ENCODE measurements at regions not wholly inside any gene's neighbourhood (a gene's known extent, or its start where the extent isn't known, plus 50 kb on each side); places are given as distances from the start of the nearest gene placed in this dataset.
"Not testable (repeated sequence)": the region's sequence is repeated elsewhere in the genome, so short reads cannot be mapped to it uniquely, and the experiment has no call there.

DNA sequence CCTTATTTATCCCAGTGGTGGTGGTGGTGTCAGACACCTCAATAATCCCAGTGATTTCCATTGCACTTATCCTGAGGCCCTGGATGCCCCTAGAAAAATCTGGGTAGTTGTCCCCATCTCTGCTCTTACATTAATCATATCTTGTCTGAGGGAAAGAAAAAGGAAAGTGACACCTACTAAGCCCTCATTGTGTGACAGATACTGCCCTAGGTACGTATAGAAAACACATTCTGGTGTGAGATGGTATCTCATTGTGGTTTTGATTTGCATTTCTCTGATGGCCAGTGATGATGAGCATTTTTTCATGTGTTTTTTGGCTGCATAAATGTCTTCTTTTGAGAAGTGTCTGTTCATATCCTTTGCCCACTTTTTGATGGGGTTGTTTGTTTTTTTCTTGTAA is 162.6 kb upstream of the JADE1 start:
- not testable (repeated sequence) for DNase-seq

DNA sequence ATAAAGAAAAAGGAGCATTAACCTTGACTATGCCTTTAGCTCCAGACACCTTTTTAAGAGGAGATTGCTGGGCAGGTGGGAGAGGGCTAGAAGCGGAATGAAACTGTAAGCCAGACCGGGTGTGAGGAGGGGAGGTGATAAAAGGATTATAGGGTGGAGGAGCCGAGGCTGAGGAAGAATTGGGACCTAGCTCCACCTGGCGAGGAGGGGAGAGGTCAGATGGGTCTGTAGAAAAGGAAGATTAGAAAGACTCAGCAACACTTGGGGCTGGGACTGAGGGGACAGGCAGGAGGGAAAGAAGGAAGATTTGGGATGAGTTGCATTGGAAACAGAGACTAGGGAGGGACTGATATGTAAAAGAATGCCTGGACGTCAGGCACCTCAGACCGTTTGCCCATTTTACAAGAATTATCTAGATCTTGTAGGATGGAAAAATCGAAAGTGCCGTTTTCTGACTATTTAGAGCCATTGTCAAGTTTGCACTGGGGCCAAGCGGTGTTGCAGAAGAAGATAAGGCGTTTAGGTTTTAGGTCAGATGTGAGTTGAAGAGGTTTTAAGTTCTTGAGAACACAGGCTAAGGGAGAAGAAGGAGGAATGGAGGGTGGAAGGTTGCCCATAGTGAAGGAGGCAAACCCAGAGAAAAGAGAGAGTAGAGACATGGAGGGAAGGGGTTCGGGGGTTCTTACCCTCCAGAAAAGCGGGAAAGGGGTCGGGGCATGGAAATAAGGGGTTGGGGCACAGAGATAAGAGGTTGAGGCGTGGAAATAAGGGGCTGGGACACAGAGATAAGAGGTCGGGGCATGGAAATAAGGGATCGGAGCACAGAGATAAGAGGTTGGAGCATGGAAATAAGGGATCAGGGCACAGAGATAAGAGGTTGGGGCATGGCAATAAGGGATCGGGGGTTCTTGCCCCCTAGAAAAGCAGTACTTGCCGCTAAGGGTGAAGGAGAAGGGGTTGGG is 164.5 kb upstream of the JADE1 start:
- not testable (repeated sequence) for DNase-seq

DNA sequence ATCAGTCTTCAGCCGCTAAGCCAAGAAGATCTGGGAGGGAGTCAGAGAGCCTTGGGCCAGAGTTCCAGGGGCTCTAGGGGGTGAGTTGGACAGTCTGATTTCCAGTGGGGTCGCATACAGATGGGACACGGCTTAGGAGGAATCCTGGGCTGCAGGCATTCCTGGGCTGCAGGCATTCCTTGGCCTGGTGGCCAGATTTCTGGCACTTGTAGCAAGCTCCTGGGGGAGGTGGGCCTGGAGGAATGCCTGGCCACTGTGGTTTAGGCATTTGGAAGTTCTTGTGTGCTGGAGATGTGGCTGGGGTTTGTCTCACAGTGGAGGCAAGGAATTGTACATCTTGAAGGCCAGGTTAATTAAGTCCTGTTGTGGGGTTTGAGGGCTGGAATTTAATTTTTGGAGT is 165.4 kb upstream of the JADE1 start:
- DNase-seq, result not testable (repeated sequence)

DNA sequence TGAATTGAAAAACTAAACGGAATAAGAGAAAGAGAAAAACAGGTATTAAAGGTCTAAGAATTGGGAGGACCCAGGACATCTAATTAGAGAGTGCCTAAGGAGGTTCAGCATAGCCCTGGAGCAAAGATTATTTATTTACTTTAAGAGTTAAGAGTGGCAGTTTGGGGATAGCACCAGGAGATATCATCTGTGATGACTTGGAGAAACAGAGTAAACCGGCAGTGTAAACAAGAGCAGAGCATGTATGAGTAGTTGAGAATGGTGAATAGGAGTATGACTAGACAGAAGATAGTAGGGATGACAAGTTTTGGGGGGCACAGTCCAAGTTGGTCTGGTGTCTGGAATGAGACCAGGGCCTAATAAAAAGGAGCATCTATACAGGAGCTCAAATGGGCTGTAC is 167.9 kb upstream of the JADE1 start:
- not testable (repeated sequence) for DNase-seq

DNA sequence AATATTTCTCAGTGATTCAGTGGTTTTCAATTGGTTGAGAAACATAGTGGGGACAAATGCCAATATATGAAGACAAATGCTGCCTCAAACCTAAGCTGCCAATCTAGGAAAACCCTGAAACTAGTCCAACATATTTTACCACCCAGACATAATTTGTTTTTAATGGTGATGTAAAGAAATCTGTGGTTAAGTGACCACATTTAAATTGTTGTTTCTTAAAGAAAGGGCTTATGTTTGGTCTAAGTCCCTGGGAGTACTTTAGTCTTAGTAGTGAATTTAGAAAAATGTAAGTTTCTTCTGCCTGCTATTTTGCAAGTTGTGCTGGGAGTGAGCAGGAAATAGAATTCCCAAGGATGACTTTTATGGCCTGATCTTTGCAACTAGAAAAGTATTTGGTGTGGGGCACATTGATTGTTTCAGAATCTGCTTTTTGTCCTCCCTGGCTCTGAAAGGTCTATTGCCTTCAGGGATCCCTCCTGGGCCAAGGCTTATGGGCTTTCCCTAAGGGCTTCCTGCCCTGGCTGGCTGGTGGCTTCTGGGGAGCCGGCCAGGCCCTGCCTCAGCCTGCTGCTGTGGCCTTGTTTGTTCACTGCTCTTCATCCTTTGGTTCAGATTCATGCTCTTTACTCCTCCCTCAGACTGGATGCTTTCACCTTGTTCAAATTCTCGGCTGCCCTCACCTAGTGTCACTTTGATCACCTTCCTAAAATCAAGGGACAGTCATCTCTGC is 169.8 kb upstream of the JADE1 start:
- DNase-seq, result no peak

DNA sequence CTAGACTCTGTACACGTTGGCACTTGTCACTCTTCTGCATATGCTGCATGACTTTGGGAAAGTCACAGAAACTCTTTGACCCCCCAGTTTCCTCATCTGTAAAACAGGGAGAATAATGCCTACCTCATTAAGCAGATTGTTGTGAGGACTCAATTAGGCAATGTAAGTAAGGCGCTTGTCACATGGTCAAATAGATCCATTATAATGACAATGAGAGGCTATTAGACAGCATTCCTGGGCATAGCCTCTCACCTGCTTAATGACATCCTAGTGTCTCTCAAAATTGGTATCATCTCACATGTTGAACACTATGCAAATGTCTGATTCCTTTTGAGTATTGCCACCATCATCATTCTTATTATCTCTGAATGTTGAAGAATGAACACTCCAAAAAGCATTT is 172.6 kb upstream of the JADE1 start:
- DNase-seq, result no peak

DNA sequence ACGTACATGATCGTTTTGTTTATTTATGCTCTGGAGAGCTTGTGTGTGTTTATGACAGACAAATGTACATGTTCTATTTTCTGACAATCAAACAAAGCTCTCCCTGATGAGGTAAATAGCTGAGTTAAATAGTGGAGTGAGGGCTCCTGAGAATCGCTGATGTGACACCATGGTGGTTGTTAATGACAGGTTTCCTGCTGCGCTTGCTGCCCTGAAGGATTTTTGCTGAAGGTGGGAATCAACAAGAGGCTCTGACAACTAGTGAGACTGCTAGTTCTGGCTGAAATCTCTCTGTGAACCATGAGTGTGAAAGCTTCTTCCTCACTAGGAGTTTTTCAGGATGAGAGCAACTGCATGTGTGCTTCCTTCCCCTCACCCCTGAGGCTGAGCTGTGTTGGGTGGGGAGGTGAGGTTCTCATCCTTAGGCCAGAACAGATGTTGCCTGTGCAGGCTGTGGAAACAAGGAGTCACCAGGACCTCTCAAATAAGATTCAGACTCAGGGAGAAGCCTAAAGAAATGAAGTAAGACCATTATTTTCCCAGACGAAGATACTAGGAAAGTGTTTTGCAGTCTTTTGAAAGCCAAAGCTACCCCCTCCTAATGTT is 173.4 kb upstream of the JADE1 start:
- DNase-seq, result no peak

DNA sequence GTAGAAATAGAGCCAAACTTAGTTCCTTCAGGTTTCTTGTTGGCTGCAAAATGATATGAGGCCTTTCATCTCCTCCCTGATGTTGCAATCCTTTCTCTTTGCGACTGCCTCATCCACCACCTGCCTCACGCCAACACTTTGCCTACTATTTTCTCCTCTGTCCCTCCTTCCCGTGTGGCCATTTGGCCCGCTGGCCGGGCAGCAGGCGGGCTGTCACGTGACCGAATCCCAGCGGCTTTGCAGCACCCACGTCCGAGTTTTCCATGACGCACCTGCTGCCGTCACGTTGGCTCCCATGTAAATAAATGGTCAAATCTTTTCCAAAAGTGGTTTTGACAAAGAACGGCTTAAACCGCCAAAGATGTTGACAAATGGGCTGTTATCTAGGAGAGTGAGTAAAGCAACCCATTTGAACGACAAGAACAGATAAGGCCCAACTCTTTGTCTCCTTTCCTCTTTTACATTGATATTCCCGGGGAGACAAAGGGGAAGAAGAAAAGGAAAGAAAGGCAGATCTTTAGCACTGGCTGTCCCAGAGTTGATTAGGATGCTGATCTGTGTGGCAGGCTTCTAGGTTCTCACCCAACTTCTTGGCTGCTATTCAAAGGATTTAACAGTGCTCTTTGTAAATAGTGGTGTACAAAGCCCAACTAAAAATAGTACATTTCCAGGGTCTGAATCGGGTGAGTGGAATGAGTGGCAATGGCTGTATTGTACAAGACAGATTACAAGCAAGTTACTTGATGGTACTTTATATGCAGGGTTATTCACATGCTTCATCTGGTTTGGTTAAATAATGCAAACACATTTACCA is 174.2 kb upstream of the JADE1 start:
- no peak for DNase-seq

DNA sequence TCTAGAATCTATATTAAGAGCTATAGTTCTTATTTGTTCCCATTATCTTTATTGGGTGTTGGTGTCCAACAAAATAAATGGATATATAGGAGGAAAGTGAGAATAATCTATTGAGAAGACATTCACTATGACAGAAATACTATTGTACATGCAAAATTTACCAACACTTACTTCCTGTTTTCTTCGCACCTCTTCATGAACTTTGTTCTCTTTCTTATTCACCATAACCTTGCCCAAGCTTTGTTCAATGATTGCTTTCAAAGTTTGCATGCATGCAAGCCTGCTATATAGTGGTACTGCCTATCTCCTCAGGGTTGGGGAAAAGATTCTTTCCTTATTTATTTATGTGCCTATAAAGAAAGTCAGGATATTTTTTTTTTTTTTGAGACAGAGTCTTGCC is 176.4 kb upstream of the JADE1 start:
- no peak for DNase-seq

DNA sequence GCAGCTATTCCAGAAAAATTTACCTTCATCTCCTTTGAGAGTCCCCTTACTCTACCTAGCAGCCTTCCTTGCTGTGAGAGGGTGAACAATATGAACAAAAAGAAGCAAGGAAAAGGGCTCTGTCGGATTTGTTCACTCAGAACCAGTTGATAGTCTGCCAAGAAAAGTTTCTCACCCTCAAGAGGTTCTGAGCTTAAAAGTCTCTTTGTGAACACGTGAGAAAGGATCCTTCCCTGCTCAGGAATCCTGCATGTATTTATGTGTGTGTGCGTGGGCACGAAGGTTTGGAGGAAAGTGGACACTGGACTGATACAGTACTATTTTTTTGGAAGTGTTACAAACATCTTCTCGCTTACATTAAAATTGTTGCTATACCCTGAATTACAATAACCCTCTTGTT is 178.6 kb upstream of the JADE1 start:
- no peak for DNase-seq

DNA sequence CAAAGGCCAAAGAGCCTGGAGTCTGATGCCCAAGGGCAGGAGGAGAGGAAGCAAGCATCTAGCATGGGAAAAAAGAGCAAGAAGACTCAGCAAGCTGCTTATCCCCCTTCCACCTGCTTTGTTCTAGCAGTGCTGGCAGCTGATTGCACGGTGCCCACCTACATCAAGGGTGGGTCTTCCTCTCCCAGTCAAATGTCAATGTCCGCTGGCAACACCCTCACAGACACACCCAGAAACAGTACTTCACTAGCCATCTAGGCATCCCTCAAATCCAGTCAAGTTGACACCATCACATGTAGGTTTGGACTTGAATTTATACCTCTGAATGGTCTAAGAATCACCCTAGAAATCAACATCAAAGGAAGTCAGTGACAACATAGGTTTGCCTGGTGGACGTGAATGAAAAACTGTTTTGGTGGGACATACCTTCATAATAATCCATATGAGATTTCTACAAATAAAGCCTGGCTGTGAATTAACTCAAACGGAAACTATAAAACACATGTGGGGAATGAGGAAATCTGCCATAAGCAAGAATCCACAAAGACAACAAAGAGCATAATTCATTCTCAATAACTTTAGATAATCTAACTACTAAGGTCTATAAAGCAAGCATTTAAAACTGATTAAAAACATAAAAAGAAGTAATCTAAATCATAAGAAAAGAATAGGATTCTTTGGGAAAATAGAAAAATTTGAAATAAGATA is 185.8 kb upstream of the JADE1 start:
- no peak for DNase-seq

DNA sequence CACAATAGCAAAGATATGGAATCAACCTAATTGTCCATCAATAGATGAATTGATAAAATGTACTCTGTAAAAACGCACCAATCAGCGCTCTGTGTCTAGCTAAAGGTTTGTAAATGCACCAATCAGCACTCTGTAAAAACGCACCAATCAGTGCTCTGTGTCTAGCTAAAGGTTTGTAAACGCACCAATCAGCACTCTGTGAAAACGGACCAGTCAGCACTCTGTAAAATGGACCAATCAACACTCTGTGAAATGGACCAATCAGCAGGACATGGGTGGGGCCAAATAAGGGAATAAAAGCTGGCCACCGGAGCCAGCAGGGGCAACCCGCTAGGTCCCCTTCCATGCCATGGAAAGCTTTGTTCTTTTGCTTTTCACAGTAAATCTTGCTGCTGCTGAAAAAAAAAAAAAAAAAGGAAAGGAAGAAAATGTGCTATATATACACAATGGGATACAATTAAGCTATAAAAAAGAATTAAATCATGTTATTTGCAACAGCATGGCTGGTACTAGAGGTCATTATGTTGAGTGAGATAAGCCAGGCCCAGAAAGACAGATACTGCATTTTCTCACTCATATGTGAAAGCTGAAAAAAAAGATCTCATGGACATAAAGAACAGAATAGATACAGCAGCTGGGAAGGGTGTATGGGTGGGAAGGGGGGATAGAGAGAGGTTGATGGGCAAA is 189.1 kb upstream of the JADE1 start:
- DNase-seq, result not testable (repeated sequence)

DNA sequence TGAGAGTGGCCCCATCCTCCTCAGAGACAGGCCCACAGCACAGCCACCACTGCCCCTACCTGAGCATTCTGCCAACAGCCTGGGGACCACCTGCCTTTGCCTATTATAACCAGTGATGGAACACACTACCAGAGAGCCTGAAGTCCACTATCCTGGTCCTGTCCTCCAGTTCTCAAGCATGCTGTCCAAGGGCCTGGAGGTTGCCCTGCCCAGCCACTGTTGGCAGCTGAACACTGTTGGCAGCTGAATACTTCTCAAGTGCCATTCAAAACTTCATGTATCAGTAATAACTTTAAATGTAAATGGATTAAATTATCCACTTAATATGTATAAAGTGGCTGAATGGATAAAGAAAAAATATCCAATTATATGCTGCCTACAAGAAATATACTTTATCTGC is 194.3 kb upstream of the JADE1 start:
- no peak for DNase-seq

DNA sequence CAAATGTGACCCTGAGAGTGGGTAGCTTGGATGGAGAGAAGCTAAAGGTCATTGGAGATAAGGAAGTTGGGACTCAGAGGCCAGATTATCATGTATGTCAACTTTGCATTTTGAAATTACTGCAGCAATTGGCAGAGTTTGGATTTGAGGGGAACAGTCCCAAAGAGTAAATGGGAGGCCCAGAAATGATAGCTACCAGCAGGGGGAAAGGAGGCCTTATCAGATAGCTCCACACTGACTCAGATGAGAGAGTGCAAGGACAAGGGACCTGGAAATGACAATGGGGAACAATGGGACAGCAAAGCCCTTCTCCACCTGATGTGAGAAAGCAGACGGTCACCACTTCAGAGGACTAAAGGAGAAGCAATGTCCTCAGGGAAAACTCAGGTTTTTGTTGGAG is 201.5 kb upstream of the JADE1 start:
- no peak for DNase-seq

DNA sequence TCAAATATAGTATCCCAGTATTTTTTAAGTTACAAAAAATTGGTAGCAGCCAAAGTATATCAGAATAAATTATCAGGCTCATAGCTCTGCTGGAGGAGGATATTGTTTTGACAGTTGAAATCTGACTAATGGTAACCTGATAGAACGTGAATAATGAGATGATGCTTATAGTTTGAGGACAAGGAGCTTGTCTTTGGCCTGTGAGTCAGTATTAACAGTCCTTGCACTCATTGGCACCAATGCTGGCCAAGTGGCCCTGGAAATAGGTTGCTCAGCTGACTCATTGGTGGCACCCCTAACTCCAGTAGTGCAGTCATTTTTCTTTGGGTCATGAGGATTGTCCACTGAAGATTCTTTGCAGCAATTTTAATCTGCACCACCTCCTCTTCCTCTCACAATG is 203.3 kb upstream of the JADE1 start:
- DNase-seq, result no peak

DNA sequence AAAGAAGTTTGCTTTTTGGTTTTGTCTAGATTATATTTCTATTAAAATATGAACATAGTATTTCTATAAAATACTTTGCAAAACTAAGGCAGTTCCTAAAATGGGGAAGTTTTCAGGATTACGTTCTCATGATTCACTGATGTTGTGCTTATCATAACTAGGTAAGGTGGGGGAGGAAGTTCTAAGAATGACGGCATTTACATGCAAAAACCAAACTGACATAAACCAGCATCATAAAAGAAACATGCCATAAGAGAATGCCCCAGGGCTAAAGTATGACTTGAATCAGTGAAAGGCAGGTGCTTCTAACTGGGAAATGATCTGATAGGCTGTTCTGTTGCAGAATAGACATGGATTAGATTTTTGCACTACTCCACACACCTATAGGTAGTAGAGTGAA is 204.7 kb upstream of the JADE1 start:
- no peak for DNase-seq

DNA sequence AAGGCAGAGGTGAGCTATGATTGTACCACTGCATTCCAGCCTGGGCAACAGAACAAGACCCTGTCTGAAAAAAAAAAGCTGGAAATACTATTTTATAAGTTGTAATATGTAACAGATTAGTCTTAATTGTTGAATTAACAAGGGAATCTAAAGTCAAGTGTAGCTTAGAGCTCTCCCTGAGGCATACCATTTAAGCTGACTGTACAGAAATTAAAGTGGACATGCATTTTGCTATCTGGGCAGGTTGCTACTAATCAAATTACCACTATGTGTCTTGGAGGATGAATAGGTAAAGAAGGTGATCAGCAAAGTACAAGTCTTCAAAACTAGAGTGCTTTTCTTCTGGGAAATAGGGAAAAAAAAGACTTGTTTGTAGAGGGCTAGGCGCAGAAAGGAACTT is 205.3 kb upstream of the JADE1 start:
- DNase-seq, result no peak

DNA sequence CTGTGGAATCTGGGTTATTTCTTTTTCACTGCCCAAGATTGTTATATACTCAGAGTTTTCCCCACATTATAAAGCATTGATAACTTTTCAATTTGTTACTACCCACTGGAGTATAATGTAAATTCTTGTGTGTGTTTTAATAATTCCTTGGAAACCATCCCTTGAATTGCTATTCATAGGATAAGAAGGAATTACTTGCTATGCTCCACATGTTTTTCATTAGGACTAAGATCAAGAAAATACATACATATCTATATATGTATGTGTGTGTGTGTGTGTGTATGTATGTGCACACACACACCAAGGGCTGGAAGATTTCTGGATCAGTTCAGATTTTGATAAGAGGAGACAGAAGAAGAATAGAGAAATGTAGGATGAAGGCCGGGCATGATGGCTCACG is 206.4 kb upstream of the JADE1 start:
- no peak for DNase-seq

DNA sequence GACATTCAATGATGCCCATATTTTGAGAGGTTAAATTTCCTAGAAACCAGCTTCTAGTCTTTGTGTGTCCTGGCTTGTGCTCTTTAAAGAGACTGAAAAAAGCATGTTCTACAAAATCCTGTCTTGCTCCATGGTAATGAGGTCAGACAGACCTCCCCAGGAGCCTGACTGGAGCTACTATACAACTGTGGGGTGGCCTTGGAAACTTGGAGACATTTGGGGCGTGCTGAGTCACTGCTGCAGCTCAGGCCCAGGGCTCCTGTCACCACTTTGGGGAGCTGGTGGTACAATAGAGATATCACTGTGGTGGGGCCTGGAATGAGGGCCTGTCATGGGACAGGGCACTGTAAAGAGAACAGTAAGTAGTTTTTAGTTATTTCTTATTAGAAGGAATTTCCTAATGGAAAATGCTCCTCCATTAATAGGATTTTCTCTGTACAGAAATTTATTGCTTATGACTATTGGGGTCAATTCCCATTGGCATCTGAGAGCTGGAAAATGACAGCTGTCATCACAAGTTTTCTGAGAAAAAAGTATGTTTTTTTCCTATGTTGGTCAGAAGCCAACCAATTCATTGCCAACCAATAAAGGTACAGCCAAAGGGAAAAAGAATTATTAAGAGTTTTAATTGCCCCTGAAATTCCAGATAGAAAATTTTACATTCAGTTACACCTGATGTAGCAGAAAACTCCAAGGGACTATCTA is 207.4 kb upstream of the JADE1 start:
- no peak for DNase-seq

DNA sequence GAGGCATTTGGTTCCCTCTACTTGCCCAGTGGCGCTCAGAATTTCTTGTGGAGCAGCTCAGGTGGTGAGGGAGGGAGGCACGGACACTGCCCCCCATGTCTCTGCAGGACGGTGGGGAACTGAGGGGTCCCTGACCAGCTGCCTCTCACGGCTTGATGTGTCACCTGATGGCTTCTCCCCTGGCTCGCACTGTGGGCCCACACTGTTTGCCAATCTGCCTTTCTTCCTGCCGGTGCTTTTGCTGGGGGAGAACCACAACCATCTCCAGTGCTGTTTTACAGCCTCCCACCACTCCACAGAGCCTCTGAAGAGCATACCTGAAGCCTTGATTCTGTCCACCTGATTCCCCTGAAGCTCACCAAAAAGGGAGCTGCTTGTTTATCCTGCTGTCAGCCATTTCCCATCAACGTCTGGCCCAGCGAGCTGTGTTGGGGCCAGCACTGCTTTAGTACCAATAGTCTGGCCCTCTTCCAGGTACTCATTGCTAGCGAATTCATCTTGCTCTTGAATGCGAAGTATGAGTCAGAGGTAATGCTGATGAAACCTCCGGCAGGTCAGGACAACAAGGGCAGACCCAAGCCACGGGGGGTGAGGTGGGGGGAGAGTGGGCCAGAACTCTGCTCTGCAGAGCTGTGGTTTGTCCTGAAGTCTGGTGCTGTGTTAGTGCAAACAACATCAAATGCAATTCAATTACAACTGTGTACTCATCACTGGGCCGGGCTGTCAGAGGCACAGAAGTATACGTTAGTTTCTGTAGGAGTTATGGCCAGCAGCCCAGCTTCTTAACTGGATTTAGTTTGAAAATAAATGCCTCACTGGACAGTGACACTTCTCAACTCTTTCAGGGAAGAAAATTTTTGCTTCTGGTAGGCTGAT is 208.3 kb upstream of the JADE1 start:
- DNase-seq, result no peak
